NCI-H345 treated with DMSO at 0.1 percent for 48 hours (cell line): ENCODE measurements at regions not wholly inside any gene's neighbourhood (a gene's known extent, or its start where the extent isn't known, plus 50 kb on each side); places are given as distances from the start of the nearest gene placed in this dataset.
A peak's percentile ranks its signal among the peaks of the same experiment; 100 is the strongest.
"Not testable (repeated sequence)": the region's sequence is repeated elsewhere in the genome, so short reads cannot be mapped to it uniquely, and the experiment has no call there.

Experiments used
- DNase-seq: peaks from one replicate; lab custom pipeline; 2025; ENCODE audit not compliant: unreplicated experiment; lab: John Stamatoyannopoulos, UW

DNA sequence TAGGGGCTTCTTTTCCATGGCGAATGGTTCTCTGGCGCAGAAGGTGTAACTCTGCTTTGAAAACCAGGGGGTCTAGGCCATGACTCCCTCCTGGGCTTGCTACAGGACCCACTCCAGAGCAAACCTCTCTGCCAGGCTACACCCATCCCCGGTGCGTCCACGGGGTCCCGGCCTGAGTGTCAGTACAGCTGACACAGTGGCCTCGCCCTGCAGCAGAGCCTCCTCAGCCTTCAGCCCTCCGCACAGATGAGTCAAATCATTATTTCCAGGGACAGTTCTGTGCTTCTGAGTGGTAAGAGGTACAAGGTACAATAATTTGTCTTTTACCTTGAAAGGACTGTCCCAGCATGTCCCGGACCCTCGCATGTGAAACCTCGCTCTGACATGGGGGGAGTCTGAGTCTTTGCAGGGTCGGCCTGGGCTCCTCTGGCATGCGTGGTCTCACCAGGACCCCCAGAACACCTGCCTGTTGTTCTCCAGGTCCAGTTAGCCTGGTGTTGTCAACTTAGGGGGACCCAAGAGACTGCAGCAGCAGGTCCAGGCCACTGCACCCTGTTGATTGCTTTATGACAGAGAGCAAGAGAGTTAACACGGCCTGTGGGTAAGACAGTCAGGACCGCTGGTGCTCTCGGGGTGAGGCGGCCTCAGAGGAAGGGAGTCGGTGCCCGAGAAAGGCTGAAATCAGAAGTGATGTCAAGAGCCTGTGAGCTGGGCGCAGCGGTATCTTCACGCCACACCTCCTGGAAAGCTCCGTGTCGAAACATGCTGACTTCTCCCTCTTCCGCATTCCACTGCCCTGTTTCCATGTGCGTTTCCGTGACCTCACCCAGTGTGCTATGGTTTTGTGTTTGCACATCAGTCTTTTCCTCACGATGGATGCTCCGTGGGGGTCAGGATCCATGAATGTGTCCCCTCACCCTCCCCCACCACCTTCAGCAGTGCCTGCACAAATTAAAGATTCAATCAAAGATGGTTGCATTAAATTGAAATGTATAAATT is 340.1 kb downstream of the EIPR1 start:
- DNase-seq = no peak

DNA sequence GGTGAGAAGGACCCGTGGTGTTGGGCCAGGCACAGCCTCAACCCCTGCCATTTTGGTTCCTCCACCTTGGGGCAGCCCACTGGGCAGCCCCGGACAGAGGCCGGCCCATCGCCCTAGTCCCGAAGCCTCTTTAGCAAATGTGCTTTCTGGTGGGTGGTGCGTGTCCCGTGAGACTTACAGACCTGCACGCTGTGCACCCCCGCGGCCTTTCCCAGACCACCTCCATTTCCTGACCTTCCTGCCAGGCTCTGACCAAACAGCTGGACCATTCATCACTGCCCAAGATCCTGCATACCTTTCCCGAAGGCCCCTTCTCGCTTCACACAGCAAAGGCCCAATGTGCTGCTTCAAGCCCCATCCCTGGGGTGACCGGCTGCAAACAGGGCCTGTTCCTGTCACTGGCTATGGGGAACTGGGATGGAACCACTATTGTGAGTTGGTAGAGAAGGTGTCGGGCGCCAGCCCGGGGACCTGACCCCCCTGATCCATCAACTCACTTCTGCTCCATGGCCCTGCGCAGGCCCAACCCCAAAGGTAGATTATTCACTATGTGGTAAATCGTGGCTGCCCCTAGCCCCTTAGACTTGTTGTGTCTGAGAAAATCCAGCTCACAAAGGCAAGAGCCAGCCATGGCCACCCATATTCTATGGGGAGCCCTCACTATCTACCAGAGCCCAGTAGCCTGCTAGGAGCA is 341.0 kb downstream of the EIPR1 start:
- DNase-seq = no peak

DNA sequence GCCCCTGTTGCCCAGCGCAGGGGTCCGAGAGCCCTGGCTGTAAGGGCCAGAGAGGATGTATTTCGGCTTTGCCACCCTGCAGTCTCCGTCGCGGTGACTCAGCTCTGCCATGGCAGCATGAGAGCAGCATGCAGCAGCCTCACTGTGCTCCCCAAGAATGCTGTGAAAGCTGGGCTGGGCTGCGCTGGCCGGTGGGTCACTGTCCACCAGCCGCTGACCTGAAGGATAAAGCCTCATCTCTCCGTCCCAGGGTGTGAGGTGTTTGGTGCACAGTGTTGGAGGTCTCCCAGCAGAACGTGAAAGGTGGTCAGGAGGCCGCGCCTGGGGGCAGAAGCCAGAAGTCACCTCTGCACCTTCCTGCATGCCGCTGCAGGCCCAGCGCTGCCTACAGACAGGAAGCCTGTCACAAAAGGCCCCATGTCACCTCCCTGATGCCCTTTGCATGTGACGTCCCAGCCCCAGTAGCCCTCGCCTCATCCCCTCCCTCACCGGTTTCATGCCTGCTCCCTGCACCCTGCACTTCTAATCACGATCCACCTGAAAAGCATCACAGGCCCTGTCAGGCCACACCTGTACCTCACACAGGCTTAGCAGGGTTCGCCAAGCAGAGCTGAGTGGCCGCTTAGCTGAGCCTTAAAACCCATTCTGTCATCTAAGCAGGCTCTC is 342.1 kb downstream of the EIPR1 start:
- DNase-seq = no peak

DNA sequence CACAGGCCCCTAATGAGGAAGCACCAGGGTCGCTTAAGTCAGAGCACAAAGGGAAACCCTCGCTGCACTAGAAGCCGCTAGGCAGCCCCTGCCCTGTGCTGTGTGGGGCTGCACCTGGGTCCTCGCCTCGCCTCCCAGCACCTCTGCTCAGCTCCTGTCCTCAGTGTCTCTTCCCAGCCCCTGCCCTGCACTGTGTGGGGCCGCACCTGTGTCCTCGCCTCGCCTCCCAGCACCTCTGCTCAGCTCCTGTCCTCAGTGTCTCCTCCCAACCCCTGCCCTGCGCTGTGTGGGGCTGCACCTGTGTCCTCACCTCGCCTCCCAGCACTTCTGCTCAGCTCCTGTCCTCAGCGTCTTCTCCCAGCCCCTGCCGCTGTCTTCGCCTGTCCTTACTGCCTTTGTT is 342.8 kb downstream of the EIPR1 start:
- DNase-seq = no peak

- DNase-seq = no peak
Measured at GRCh38 chr2:3034396-3034795, 343.2 kb downstream of the EIPR1 start.

DNA sequence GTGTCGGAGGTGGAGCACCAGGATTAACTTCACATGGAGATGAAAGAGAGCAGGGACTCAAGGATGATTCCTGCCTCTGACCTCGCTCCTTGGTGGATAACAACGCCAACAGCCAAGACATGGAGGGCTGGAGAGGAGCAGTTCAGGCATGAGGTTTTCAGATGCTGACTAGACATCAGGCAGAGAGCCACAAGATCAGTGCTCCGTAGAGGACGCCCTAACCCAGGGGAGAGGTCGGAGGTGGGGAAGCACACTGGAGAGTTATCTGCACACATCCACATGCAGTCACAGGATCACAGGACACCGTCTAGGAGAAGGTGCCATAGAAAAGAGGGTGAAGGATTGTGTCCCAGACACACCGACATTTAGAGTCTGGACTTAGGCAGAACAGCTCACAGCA is 344.3 kb downstream of the EIPR1 start:
- no peak for DNase-seq

- DNase-seq = not testable (repeated sequence)
Measured at GRCh38 chr2:3030791-3031190, 346.8 kb downstream of the EIPR1 start.

DNA sequence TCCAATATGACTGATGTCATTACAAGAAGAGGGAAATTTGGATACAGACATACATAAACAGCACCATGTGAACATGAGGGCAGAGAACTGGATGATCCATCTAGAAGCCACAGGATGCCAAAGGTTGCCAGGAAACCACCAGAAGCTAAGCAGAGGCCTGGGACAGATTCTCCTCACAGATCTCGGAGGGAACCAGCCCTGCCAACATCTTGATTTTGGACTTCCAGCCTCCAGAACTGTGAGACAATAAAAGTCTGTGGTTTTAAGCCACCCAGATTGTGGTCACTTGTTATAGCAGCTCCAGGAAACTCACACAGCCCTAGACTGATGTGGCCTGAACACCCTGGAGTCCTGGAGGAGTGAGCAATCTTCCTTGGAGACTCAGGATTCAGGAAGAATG is 351.6 kb downstream of the EIPR1 start:
- DNase-seq = peak; percentile 37

- peak; percentile 83 for DNase-seq
Measured at GRCh38 chr2:3025261-3025660, 352.4 kb downstream of the EIPR1 start.

- DNase-seq = no peak
Measured at GRCh38 chr2:3024401-3024935, 353.1 kb downstream of the EIPR1 start.

- no peak for DNase-seq
Measured at GRCh38 chr2:3023531-3023930, 354.1 kb downstream of the EIPR1 start.

DNA sequence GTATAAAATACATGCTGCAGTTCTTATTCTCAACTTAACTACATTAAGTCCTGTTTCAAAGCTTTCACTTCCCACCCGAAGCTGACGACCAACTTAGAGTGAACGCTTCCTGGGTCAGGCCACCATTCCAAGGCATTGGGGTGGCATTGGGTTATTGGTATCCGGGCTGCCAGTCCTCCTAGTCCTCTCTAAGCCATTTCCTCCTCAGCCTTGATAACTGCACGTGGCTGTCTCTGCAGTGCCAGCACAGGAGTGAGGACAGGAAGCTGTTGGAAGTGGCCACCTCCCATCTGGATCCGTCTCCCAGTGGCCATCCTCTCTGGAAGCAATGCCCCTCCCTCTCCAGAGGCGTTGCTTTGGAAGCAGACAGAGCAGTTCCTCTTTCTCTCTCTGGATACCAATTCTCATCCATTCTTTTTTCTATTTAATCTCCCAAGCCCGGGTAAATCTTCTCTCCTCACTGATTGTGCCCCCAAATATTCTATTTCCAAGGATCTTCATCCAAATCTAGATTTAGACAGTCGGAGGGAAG is 354.7 kb downstream of the EIPR1 start:
- DNase-seq = no peak

DNA sequence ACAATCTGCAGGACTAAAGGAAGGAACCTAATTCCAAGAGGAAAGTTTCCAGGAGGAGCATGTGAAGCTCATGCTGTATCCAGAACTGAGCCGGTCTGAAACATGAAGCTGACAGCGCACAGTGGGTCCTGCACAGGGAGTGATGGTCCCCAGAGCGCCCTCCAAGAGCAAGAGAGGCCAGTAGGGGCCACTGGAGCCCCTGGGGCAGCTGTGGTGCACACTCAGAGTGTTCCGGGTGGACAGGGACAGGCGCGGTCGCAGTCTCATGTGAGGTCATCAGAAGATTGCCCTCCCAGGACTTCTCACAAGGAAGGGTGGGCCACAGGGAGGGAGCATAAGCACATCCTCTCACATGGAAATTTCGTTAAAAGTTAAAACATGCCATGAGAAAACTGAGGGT is 355.9 kb downstream of the EIPR1 start:
- DNase-seq = no peak

GRCh38 chr2:3010001-3010400 is 367.6 kb downstream of the EIPR1 start:
- no peak for DNase-seq

DNA sequence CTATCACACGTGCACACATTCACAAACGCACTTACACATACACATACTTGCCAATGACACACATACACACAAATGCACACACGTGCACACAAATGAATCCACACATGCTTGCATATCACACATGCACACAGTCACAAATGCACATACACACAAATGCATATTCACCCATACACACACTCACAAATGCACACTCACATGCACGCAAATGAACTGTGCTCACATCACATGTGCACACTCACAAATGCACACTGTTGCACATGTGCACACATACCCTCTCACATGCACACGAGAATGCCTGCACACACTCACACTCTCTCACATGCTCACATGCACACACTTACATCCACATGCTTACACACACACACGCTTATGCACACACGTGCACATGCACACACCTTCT is 368.1 kb downstream of the EIPR1 start:
- DNase-seq = no peak

DNA sequence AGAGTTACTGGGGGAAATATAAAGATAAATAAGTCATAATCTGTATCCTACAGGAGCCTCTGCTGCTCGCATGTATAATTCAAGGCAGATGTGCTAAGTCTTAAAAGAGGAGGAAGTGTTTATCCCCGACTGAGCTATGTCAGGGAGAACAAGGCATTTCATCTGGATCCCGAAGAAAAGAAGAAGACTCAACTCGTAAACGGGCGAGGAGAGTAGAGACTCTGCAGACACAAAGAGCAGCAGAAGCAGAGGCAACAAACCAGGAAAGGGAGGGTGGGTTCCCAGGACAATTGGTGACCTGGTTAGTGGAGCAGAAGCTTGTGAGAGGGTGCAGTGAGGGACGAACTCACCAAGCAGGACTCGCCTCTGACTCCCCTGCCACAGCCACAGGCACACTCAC is 368.6 kb downstream of the EIPR1 start:
- DNase-seq = no peak

DNA sequence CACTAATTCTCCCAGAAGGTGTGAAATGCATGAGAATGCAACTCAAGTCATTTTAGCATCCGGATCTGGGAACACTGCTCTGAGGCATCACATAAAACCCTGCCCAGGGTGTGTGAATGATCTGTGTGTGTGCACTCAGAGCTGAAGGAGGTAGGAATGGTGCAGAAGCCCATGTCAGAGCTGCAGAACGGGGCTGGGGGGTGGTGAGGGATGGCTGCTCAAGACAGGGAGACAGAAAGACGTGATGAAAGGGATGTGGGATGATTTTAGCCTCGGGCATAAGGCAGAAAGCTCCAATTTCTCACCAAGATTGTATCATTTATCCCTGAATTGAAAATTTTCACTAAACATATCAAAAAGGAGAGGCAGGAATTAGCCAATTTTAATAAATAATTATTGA is 369.1 kb downstream of the EIPR1 start:
- no peak for DNase-seq

DNA sequence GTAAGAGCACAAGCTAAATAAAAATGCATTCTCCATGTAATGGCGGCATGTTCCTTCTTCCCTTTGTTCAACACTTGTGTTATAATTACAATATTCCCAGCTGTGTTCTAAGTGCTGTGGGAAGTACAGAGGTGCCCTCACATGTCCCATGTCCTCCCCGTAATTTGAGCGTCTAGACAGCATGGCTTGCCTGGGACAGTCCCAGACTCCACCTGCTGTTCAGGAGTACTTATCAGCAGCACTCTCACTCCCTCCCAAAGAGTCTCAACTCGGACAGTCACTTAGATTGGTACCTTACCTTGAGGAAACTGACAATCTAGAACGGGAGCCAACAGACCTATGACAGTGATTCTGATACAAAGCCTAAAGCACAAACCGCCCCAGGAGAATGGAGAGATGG is 370.5 kb downstream of the EIPR1 start:
- no peak for DNase-seq

- DNase-seq = no peak
Measured at GRCh38 chr2:3005859-3006501, 371.6 kb downstream of the EIPR1 start.

DNA sequence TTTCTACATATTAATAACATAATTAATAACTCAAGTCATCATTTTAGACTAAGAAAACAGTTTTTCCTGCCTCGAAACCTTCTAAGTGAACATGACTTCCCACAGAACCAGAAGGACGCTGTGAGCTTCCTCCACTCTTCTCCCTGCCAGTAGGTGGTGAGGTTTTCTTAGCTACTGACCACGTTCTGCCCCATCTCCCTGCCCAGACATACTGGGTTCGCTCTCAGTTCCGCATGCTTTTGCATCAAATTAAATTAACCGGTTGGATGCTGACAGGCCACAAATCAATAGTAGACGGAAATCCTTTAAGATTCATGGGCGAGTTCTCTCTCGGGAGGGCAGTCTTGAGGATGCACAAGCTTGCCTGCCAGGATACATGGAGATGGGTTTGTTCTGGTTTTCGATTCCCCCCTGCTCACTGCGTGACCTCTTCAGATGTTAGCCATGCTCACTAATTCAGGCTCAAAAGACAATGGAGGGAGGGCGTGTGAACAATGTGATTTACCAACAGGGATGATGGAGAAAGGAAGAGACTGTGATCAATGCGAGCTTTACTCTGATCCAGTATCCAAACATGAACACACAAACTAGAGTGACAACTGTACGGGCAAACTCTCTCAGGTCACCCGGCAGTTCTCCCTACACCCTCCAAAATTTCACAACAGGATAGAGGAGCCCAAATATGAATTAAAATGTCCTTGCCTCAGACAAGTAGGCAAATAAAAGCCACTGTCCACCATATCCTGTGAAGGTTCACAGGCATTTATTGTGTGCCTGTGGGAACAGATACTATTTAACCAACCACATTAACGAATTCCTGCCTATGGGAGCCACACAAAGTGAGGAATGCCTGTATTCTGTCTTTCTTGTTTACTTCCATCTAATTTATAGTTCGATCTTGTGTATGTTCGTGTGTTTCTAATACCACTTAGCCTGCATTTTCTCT is 375.7 kb downstream of the EIPR1 start:
- DNase-seq = no peak
